NCI-H1436 treated with DMSO at 0.1 percent for 48 hours (cell line): ENCODE measurements at regions not wholly inside any gene's neighbourhood (a gene's known extent, or its start where the extent isn't known, plus 50 kb on each side); places are given as distances from the start of the nearest gene placed in this dataset.

Experiments
- DNase-seq: peaks from one replicate; lab custom pipeline; 2025; lab: John Stamatoyannopoulos, UW

GRCh38 chr21:27511233-27511632, 544.3 kb upstream of the ADAMTS5 start:
- DNase-seq = no peak

GRCh38 chr21:27507695-27508094, 540.8 kb upstream of the ADAMTS5 start:
- no peak for DNase-seq

GRCh38 chr21:27505516-27505915, 538.6 kb upstream of the ADAMTS5 start:
- no peak for DNase-seq

- DNase-seq = no peak
Observed at GRCh38 chr21:27502801-27503200, 535.9 kb upstream of the ADAMTS5 start.

- DNase-seq = no peak
Observed at GRCh38 chr21:27498025-27498424, 531.1 kb upstream of the ADAMTS5 start.

- no peak for DNase-seq
Observed at GRCh38 chr21:27495836-27496235, 528.9 kb upstream of the ADAMTS5 start.

GRCh38 chr21:27493542-27493941, 526.7 kb upstream of the ADAMTS5 start:
- DNase-seq = no peak

- DNase-seq = no peak
Observed at GRCh38 chr21:27487676-27488075, 520.8 kb upstream of the ADAMTS5 start.

GRCh38 chr21:27480841-27481261, 514.0 kb upstream of the ADAMTS5 start:
- DNase-seq = no peak

- no peak for DNase-seq
Observed at GRCh38 chr21:27477296-27477695, 510.4 kb upstream of the ADAMTS5 start.

- DNase-seq = no peak
Observed at GRCh38 chr21:27476696-27477095, 509.8 kb upstream of the ADAMTS5 start.

- no peak for DNase-seq
Observed at GRCh38 chr21:27475363-27475955, 508.6 kb upstream of the ADAMTS5 start.

- DNase-seq = no peak
Observed at GRCh38 chr21:27467366-27467765, 500.5 kb upstream of the ADAMTS5 start.

GRCh38 chr21:27466140-27466539, 499.3 kb upstream of the ADAMTS5 start:
- DNase-seq = no peak

GRCh38 chr21:27464648-27465047, 497.8 kb upstream of the ADAMTS5 start:
- DNase-seq = no peak

GRCh38 chr21:27462726-27463125, 495.8 kb upstream of the ADAMTS5 start:
- DNase-seq = no peak

GRCh38 chr21:27454234-27454633, 487.3 kb upstream of the ADAMTS5 start:
- no peak for DNase-seq

GRCh38 chr21:27451116-27451515, 484.2 kb upstream of the ADAMTS5 start:
- no peak for DNase-seq

- DNase-seq = no peak
Observed at GRCh38 chr21:27450216-27450615, 483.3 kb upstream of the ADAMTS5 start.

- DNase-seq = no peak
Observed at GRCh38 chr21:27448960-27449359, 482.1 kb upstream of the ADAMTS5 start.

GRCh38 chr21:27447843-27448242, 481.0 kb upstream of the ADAMTS5 start:
- DNase-seq = no peak

- no peak for DNase-seq
Observed at GRCh38 chr21:27429710-27430341, 462.9 kb upstream of the ADAMTS5 start.

- no peak for DNase-seq
Observed at GRCh38 chr21:27426196-27426595, 459.3 kb upstream of the ADAMTS5 start.

- DNase-seq = no peak
Observed at GRCh38 chr21:27425574-27425973, 458.7 kb upstream of the ADAMTS5 start.
